ENCODE measurements at regions not wholly inside any gene's neighbourhood (a gene's known extent, or its start where the extent isn't known, plus 50 kb on each side); places are given as distances from the start of the nearest gene placed in this dataset.

DNA sequence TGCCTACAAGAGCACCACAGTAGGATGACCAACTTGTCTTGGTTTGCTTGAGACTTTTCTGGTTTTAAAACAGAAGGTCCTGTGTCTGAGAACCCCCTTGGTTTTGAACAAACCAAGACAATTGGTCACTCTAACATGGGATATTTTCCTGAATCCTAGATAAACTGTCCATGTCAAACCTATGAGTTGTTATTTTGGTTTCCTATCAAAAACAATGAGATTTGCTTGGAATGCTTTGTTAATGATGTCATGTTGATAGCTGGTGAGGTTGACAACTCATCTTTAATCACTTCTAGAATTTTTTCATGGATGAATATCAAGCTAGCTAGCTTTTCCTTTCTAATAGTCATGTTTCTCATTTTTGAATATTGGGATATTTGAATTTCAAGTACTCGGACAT lies 518.3 kb upstream of the ARX start:
- H3K4me3 Mint-ChIP-seq: no peak overlapping the region
- H3K36me3 Mint-ChIP-seq: no peaks in the 10 kb centered on the region
- no peak for DNase-seq (ENCODE audit: low spot score)
- ATAC-seq: no peak
- no peaks in the 10 kb centered on the region for H3K9me3 Mint-ChIP-seq
- POLR2A ChIA-PET: no interaction called here
- TF ChIP-seq TEAD1 (CRISPR knock-in tag; IDR thresholded peaks at IDR 0.05) (no peak), SOX15 (CRISPR knock-in tag; IDR thresholded peaks at IDR 0.05) (no peak), MXD4 (CRISPR knock-in tag; IDR thresholded peaks at IDR 0.05; ENCODE audit: borderline replicate concordance) (no peak), ZNF263 (CRISPR knock-in tag; IDR thresholded peaks at IDR 0.05; ENCODE audit: low read depth) (no peak)
- TF ChIP-seq, protein P1, sequence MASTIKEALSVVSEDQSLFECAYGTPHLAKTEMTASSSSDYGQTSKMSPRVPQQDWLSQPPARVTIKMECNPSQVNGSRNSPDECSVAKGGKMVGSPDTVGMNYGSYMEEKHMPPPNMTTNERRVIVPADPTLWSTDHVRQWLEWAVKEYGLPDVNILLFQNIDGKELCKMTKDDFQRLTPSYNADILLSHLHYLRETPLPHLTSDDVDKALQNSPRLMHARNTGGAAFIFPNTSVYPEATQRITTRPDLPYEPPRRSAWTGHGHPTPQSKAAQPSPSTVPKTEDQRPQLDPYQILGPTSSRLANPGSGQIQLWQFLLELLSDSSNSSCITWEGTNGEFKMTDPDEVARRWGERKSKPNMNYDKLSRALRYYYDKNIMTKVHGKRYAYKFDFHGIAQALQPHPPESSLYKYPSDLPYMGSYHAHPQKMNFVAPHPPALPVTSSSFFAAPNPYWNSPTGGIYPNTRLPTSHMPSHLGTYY (CRISPR knock-in tag; IDR thresholded peaks at IDR 0.05): no peak
- no peaks in the 10 kb centered on the region for H3K4me1 Mint-ChIP-seq
- CTCF ChIA-PET: no interaction called here
- no peaks in the 10 kb centered on the region for H3K27me3 Mint-ChIP-seq (ENCODE audit: low read depth)
- H3K27ac Mint-ChIP-seq: no peak overlapping the region

DNA sequence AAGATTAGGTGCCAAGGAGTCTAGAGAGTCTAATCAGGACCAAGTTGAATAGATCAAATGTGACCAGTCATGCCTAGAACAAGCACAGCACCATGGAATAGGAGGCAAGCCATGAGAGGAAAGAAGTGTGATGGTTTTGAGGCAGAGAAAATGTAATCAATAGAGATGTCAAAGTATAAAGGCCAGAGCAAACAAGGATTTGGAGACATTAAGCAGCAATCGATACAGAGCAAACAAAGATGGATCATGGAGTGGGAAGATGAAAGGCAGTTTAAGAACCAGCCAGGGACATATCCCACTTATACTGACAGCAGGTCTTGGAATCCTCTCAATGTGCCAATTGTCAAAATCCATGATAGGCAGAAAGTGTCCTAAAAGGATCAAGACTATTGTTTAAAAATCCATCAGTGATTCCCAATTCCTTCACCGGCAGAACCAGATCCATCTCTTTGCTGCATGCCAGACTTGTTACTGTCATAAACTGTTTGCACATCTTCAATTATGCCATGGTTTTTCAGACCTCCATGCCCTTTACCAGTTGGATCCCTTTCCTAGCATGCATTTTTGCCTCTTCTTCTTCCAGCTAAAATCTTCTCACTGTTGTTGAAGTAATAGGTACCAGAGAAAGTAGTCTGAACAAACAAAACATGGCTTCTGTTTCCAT lies 520.7 kb upstream of the ARX start:
- H3K4me3 Mint-ChIP-seq: no peak overlapping the region
- H3K4me1 Mint-ChIP-seq: no peaks in the 10 kb centered on the region
- no peak for DNase-seq (ENCODE audit: low spot score)
- H3K9me3 Mint-ChIP-seq: peaks cover 6% of the 10 kb centered on the region
- TF ChIP-seq SP1 (CRISPR knock-in tag; conservative IDR thresholded peaks at IDR 0.05) (no peak), NR2C2 (CRISPR knock-in tag; IDR thresholded peaks at IDR 0.05) (no peak), GTF2I (CRISPR knock-in tag; conservative IDR thresholded peaks at IDR 0.05) (no peak), CREB1 (CRISPR knock-in tag; IDR thresholded peaks at IDR 0.05) (no peak), NFYB (CRISPR knock-in tag; conservative IDR thresholded peaks at IDR 0.05; ENCODE audit: low read depth) (no peak), ELF4 (CRISPR knock-in tag; IDR thresholded peaks at IDR 0.05; ENCODE audit: low read depth) (no peak), ESRRA (CRISPR knock-in tag; IDR thresholded peaks at IDR 0.05; ENCODE audit: borderline replicate concordance) (no peak), FOXJ3 (CRISPR knock-in tag; IDR thresholded peaks at IDR 0.05; ENCODE audit: borderline replicate concordance) (no peak), NR3C1 (CRISPR knock-in tag; conservative IDR thresholded peaks at IDR 0.05; ENCODE audit: low read depth) (no peak), ZNF232 (CRISPR knock-in tag; IDR thresholded peaks at IDR 0.05) (no peak), MYBL2 (CRISPR knock-in tag; IDR thresholded peaks at IDR 0.05) (no peak)
- TF ChIP-seq, protein P2, sequence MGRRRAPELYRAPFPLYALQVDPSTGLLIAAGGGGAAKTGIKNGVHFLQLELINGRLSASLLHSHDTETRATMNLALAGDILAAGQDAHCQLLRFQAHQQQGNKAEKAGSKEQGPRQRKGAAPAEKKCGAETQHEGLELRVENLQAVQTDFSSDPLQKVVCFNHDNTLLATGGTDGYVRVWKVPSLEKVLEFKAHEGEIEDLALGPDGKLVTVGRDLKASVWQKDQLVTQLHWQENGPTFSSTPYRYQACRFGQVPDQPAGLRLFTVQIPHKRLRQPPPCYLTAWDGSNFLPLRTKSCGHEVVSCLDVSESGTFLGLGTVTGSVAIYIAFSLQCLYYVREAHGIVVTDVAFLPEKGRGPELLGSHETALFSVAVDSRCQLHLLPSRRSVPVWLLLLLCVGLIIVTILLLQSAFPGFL (CRISPR knock-in tag; IDR thresholded peaks at IDR 0.05; ENCODE audit: borderline replicate concordance): no peak
- TF ChIP-seq, protein P3, sequence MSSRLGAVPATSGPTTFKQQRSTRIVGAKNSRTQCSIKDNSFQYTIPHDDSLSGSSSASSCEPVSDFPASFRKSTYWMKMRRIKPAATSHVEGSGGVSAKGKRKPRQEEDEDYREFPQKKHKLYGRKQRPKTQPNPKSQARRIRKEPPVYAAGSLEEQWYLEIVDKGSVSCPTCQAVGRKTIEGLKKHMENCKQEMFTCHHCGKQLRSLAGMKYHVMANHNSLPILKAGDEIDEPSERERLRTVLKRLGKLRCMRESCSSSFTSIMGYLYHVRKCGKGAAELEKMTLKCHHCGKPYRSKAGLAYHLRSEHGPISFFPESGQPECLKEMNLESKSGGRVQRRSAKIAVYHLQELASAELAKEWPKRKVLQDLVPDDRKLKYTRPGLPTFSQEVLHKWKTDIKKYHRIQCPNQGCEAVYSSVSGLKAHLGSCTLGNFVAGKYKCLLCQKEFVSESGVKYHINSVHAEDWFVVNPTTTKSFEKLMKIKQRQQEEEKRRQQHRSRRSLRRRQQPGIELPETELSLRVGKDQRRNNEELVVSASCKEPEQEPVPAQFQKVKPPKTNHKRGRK (CRISPR knock-in tag; IDR thresholded peaks at IDR 0.05; ENCODE audit: borderline replicate concordance): no peak
- TF ChIP-seq, protein P4, sequence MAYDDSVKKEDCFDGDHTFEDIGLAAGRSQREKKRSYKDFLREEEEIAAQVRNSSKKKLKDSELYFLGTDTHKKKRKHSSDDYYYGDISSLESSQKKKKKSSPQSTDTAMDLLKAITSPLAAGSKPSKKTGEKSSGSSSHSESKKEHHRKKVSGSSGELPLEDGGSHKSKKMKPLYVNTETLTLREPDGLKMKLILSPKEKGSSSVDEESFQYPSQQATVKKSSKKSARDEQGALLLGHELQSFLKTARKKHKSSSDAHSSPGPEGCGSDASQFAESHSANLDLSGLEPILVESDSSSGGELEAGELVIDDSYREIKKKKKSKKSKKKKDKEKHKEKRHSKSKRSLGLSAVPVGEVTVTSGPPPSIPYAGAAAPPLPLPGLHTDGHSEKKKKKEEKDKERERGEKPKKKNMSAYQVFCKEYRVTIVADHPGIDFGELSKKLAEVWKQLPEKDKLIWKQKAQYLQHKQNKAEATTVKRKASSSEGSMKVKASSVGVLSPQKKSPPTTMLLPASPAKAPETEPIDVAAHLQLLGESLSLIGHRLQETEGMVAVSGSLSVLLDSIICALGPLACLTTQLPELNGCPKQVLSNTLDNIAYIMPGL (CRISPR knock-in tag; IDR thresholded peaks at IDR 0.05): no peak
- TF ChIP-seq, protein P5, sequence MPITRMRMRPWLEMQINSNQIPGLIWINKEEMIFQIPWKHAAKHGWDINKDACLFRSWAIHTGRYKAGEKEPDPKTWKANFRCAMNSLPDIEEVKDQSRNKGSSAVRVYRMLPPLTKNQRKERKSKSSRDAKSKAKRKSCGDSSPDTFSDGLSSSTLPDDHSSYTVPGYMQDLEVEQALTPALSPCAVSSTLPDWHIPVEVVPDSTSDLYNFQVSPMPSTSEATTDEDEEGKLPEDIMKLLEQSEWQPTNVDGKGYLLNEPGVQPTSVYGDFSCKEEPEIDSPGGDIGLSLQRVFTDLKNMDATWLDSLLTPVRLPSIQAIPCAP (CRISPR knock-in tag; IDR thresholded peaks at IDR 0.05): no peak
- TF ChIP-seq, protein P6, sequence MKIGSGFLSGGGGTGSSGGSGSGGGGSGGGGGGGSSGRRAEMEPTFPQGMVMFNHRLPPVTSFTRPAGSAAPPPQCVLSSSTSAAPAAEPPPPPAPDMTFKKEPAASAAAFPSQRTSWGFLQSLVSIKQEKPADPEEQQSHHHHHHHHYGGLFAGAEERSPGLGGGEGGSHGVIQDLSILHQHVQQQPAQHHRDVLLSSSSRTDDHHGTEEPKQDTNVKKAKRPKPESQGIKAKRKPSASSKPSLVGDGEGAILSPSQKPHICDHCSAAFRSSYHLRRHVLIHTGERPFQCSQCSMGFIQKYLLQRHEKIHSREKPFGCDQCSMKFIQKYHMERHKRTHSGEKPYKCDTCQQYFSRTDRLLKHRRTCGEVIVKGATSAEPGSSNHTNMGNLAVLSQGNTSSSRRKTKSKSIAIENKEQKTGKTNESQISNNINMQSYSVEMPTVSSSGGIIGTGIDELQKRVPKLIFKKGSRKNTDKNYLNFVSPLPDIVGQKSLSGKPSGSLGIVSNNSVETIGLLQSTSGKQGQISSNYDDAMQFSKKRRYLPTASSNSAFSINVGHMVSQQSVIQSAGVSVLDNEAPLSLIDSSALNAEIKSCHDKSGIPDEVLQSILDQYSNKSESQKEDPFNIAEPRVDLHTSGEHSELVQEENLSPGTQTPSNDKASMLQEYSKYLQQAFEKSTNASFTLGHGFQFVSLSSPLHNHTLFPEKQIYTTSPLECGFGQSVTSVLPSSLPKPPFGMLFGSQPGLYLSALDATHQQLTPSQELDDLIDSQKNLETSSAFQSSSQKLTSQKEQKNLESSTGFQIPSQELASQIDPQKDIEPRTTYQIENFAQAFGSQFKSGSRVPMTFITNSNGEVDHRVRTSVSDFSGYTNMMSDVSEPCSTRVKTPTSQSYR (CRISPR knock-in tag; IDR thresholded peaks at IDR 0.05): no peak
- TF ChIP-seq, protein P7, sequence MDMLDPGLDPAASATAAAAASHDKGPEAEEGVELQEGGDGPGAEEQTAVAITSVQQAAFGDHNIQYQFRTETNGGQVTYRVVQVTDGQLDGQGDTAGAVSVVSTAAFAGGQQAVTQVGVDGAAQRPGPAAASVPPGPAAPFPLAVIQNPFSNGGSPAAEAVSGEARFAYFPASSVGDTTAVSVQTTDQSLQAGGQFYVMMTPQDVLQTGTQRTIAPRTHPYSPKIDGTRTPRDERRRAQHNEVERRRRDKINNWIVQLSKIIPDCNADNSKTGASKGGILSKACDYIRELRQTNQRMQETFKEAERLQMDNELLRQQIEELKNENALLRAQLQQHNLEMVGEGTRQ (CRISPR knock-in tag; IDR thresholded peaks at IDR 0.05): no peak
- CTCF ChIA-PET: no interaction called here
- POLR2A ChIA-PET: no interaction called here
- no peaks in the 10 kb centered on the region for H3K27me3 Mint-ChIP-seq (ENCODE audit: low read depth)
- H3K36me3 Mint-ChIP-seq: no peaks in the 10 kb centered on the region
- no peak overlapping the region for H3K27ac Mint-ChIP-seq
- ATAC-seq: no peak
